ENCODE measurements at regions not wholly inside any gene's neighbourhood (a gene's known extent, or its start where the extent isn't known, plus 50 kb on each side); places are given as distances from the start of the nearest gene placed in this dataset.

DNA sequence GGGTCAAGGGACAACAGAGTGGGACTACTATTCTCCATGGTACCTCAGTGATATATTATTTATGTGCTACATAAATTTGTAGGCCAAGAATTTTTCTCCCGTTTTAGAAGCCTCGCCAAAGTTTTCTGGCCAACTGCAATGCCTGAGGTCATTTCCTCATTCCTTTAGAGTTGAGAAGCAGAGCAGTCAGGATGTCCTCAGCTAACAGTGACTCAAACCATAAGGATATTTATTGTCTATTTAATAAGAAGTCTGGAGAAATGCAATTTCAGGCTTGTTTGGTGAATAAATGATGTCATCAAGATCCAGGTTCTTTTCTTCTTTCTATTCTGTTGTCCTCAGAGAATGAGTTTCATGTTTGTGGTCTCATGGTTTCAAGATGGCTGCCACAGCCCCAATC is 91.0 kb downstream of the ADCYAP1 start:
- peak overlapping the region; percentile 32 to 40 for H3K27ac ChIP-seq
- H3K4me1 ChIP-seq, result peaks cover 0 to 5% of the 10 kb centered on the region in 2 donors
- H3K4me3 ChIP-seq, result no peak overlapping the region
- no peak for DNase-seq (ENCODE audit: low spot score in 2 of 2)
- intact Hi-C loops (cut with DNase I), result no loop called here
- H3K36me3 ChIP-seq, result no peaks in the 10 kb centered on the region
- H3K27me3 ChIP-seq, result no peaks in the 10 kb centered on the region
- TF ChIP-seq, protein P1, sequence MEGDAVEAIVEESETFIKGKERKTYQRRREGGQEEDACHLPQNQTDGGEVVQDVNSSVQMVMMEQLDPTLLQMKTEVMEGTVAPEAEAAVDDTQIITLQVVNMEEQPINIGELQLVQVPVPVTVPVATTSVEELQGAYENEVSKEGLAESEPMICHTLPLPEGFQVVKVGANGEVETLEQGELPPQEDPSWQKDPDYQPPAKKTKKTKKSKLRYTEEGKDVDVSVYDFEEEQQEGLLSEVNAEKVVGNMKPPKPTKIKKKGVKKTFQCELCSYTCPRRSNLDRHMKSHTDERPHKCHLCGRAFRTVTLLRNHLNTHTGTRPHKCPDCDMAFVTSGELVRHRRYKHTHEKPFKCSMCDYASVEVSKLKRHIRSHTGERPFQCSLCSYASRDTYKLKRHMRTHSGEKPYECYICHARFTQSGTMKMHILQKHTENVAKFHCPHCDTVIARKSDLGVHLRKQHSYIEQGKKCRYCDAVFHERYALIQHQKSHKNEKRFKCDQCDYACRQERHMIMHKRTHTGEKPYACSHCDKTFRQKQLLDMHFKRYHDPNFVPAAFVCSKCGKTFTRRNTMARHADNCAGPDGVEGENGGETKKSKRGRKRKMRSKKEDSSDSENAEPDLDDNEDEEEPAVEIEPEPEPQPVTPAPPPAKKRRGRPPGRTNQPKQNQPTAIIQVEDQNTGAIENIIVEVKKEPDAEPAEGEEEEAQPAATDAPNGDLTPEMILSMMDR (IDR thresholded peaks at IDR 0.05), result no peak
- H3K9me3 ChIP-seq, result no peaks in the 10 kb centered on the region

DNA sequence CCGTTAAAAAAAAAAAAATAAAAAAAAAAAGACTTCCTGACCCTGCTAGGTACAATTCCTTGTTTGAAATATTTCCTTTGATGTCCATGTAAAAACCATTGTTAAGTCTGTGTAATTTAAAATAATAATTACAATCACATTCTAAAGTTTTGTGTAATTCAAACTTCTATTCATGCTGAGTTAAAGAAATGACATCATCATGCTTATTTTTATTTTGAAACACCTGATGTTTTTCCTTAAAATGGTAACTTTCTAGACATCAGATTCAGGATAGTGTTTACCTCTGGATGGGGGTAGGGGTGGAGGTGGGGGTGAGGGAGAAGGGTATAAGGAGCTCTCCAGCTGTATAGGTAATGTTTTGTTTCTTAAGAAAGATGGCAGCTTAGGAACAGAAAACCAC is 92.8 kb downstream of the ADCYAP1 start:
- TF ChIP-seq, protein P1 (IDR thresholded peaks at IDR 0.05), result no peak
- H3K36me3 ChIP-seq, result no peaks in the 10 kb centered on the region

DNA sequence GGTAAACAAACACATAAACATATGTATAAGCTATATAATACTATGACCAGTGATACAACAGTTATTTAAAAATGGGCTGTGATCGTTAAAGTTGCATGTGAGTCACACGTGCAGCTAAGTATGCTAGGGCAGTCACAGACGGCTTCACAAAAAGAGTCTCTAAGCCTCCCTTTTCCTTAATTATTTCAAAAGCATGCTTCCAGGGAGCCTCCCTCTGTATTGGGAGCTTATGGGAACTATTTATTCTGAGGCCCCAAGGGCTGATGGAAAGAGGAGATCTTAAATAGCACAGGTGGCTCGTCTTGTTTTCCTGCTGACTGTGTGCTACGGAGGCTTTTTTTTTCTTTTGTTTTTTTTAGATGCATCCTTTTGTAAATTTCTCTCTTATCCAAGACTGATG is 94.3 kb downstream of the ADCYAP1 start:
- no peaks in the 10 kb centered on the region for H3K9me3 ChIP-seq
- intact Hi-C loops (cut with DNase I), result no loop called here
- H3K27me3 ChIP-seq, result no peaks in the 10 kb centered on the region

More for the DNA sequence above, 92.8 kb downstream of the ADCYAP1 start:
- H3K9me3 ChIP-seq, result no peaks in the 10 kb centered on the region
- H3K4me3 ChIP-seq, result no peak overlapping the region
- no peak for DNase-seq (ENCODE audit: low spot score in 2 of 2)
- no peak overlapping the region for H3K27ac ChIP-seq
- intact Hi-C loops (cut with DNase I), result no loop called here
- no peaks in the 10 kb centered on the region for H3K27me3 ChIP-seq
- peaks cover 0 to 4% of the 10 kb centered on the region in 2 donors for H3K4me1 ChIP-seq

DNA sequence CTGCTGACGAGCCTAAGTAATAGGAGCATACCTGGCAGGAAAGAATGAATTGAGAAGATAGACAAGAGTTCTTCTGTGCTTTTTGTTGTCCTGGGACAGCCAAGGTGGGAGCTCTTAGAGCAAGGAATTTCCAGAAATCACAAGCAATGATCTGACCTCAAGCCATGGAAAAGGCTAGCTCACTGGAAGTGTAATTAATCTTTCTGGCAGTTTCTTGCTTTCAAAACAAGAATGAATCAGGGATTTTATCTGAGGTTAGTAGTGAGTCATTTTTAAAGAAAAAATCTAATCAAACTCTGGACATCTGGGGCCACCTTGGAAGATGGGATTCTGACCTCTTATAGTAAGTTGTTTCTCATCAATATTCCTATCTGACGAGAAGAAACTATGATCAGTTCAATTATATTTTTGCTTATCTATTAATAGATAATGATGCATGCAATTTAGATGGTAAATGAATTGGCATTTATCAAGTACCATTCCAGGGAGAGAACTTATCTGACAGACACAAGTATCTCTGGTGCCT is 98.0 kb downstream of the ADCYAP1 start:
- no peak for DNase-seq (ENCODE audit: low spot score in 2 of 2)
- no peaks in the 10 kb centered on the region for H3K27me3 ChIP-seq
- peak overlapping the region in 1 of 2 donors; percentile 46 for H3K27ac ChIP-seq
- no peaks in the 10 kb centered on the region for H3K36me3 ChIP-seq
- peaks cover 0 to 7% of the 10 kb centered on the region in 2 donors for H3K4me1 ChIP-seq
- intact Hi-C loops (cut with DNase I), result no loop called here
- H3K9me3 ChIP-seq, result no peaks in the 10 kb centered on the region
- TF ChIP-seq, protein P1 (IDR thresholded peaks at IDR 0.05), result no peak
- no peak overlapping the region for H3K4me3 ChIP-seq

More for the DNA sequence above, 94.3 kb downstream of the ADCYAP1 start:
- Histone ChIP-seq H3K36me3 (no peaks in the 10 kb centered on the region), H3K4me1 (peaks cover 0 to 7% of the 10 kb centered on the region in 2 donors), H3K4me3 (no peak overlapping the region), H3K27ac (no peak overlapping the region)
- no peak for DNase-seq (ENCODE audit: low spot score in 2 of 2)
- TF ChIP-seq, protein P1 (IDR thresholded peaks at IDR 0.05), result no peak

DNA sequence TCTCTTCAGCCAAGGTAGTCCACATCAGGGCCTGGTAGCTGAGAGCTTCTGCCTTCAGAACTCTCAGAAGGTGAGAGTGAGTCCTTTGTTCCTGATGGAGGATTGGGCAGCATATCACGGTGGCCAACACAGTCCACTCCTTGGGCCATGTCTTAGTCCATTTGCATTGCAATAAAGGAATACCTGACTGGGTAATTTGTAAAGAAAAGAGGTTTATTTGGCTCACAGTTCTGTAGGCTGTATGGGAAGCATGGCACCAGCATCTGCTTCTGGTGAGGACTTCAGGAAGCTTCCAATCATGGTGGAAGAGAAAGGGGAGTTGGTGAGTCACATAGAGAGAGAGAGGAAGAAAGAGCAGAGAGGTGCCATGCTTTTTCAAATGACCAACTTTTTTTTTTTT is 98.8 kb downstream of the ADCYAP1 start:
- no peak overlapping the region for H3K4me3 ChIP-seq
- no peaks in the 10 kb centered on the region for H3K9me3 ChIP-seq
- intact Hi-C loops (cut with DNase I), result no loop called here

More for the DNA sequence above, 98.8 kb downstream of the ADCYAP1 start:
- no peak for DNase-seq (ENCODE audit: low spot score in 2 of 2)
- no peak overlapping the region for H3K27ac ChIP-seq
- H3K4me1 ChIP-seq, result peaks cover 0 to 7% of the 10 kb centered on the region in 2 donors
- no peaks in the 10 kb centered on the region for H3K36me3 ChIP-seq
- no peaks in the 10 kb centered on the region for H3K27me3 ChIP-seq
- TF ChIP-seq, protein P1 (IDR thresholded peaks at IDR 0.05), result no peak

All from ascending aorta (tissue), 2 donors.